Activated CD4-positive, alpha-beta memory T cell treated with anti-CD3 and anti-CD28 coated beads, Interleukin-2, amount 10 ng/mL, durations not matched to agents 7 days and 5 days (primary cell): ENCODE measurements at regions not wholly inside any gene's neighbourhood (a gene's known extent, or its start where the extent isn't known, plus 50 kb on each side); places are given as distances from the start of the nearest gene placed in this dataset.
"Not testable (repeated sequence)": the region's sequence is repeated elsewhere in the genome, so short reads cannot be mapped to it uniquely, and the experiment has no call there.

Experiments
- CTCF ChIA-PET: fragments of 350-600 bp; sonication (Branson Sonifier 250); formaldehyde crosslinking; loops from one replicate; lab custom pipeline; 2021; ENCODE audit warnings: antibody characterized with exemption, inconsistent platforms; lab: Charles Lee
- POLR2A ChIA-PET: fragments of 350-600 bp; sonication (Branson Sonifier 250); formaldehyde crosslinking; loops from one replicate; lab custom pipeline; 2021; ENCODE audit warnings: antibody characterized with exemption; lab: Charles Lee
- DNase-seq: peaks from one replicate; pipeline ENCODE4 v3.0.0-alpha.2; 2020
- H3K27ac Mint-ChIP-seq: one replicate; pipeline ENCODE4 v1.8.0; 2021; ENCODE audit warnings: mild to moderate bottlenecking, mixed read lengths
- H3K27me3 Mint-ChIP-seq: one replicate; pipeline ENCODE4 v1.8.0; 2021; ENCODE audit warnings: mixed read lengths
- H3K36me3 Mint-ChIP-seq: one replicate; pipeline ENCODE4 v1.8.0; 2021; ENCODE audit warnings: low read depth, mixed read lengths
- H3K4me1 Mint-ChIP-seq: one replicate; pipeline ENCODE4 v1.8.0; 2021; ENCODE audit warnings: mixed read lengths
- H3K4me3 Mint-ChIP-seq: one replicate; pipeline ENCODE4 v1.8.0; 2021; ENCODE audit warnings: mild to moderate bottlenecking, mixed read lengths
- H3K9me3 Mint-ChIP-seq: one replicate; pipeline ENCODE4 v1.8.0; 2021; ENCODE audit warnings: mixed read lengths

- Mint-ChIP-seq H3K4me1 (peaks cover 7% of the 10 kb centered on the region), H3K27ac (no peak overlapping the region), H3K4me3 (no peak overlapping the region), H3K27me3 (peaks cover 29% of the 10 kb centered on the region), H3K36me3 (no peaks in the 10 kb centered on the region), H3K9me3 (no peaks in the 10 kb centered on the region)
- no peak for DNase-seq
- CTCF ChIA-PET: interaction anchor here (0.7 kb wide), 1 partner anchor 1430 kb away, joined by 3 read pairs; no protein-coding TSS in a partner anchor
- POLR2A ChIA-PET: no interaction called here
Measured at GRCh38 chr3:194028434-194029004, 107.4 kb upstream of the HES1 start.

DNA sequence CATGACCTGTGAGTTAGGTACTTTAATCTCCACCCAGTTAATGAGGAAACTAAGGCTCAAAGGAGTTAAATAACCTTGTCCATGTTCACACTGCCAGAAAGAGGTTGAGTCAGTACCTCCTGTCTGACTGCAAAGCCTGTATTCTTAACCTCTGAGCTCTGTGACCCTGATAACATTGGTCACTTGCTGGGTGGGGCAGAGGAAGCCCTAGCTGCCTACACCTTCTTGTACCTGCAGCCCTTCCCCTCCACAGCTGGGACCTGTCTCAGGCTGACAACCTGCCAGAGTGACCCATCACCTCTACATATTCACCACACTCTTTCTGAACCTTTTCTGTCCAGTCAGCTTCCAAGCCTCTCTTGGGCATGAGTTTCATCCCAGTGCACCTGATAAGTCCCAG lies 106.1 kb upstream of the HES1 start:
- Mint-ChIP-seq H3K27me3 (peaks cover 32% of the 10 kb centered on the region), H3K27ac (no peak overlapping the region), H3K9me3 (no peaks in the 10 kb centered on the region), H3K4me1 (peaks cover 7% of the 10 kb centered on the region), H3K4me3 (no peak overlapping the region), H3K36me3 (no peaks in the 10 kb centered on the region)
- ChIA-PET POLR2A (interaction anchor here (0.6 kb wide), 1 partner anchor 613 kb away, joined by 4 read pairs; no protein-coding TSS in a partner anchor), CTCF (no interaction called here)
- DNase-seq: no peak

DNA sequence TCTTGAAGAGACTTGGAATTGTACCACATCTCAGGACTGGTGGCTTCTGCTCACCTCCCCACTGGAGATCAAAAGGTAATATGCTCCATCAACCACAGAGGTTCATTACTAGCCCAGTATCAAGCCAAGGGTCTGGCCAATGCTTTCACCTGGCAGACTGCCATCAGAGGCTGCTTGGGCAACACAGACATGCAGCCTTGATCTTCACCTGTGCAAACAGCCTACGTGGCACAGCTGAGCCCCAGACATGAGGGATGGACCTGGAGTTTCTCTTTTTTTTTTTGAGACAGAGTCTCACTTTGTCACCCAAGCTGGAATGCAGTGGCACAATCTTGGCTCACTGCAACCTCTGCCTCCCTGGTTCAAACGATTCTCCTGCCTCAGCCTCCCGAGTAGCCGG lies 105.6 kb upstream of the HES1 start:
- Mint-ChIP-seq H3K4me3 (no peak overlapping the region), H3K27me3 (peaks cover 32% of the 10 kb centered on the region), H3K27ac (no peak overlapping the region), H3K36me3 (no peaks in the 10 kb centered on the region), H3K9me3 (no peaks in the 10 kb centered on the region), H3K4me1 (peaks cover 7% of the 10 kb centered on the region)
- no peak for DNase-seq
- POLR2A ChIA-PET: no interaction called here
- CTCF ChIA-PET: no interaction called here

DNA sequence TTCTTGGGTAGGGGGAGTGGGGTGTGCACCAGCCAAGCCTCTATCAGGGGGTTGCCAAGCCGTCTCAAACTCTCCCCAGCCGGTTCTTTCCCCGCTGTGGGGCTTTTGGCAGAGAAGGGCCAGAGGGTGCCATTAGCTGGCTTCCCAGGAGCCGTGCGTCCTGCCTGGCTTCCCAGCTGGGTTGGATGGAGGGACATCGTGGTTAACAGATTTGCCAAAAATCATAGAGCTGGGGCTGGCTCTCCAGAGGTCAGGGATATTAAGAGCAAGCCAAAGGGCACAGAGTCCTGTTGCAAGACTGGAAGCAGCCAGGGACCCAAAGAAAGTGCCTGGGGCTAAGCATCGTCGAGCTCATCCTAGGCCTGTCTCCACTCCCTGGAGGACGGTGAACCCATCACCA lies 104.6 kb upstream of the HES1 start:
- Mint-ChIP-seq H3K4me1 (peaks cover 7% of the 10 kb centered on the region), H3K4me3 (no peak overlapping the region), H3K9me3 (no peaks in the 10 kb centered on the region), H3K27me3 (peaks cover 24% of the 10 kb centered on the region), H3K36me3 (no peaks in the 10 kb centered on the region), H3K27ac (no peak overlapping the region)
- ChIA-PET POLR2A (no interaction called here), CTCF (no interaction called here)
- no peak for DNase-seq

- no peaks in the 10 kb centered on the region for H3K36me3 Mint-ChIP-seq
- DNase-seq: no peak
- H3K9me3 Mint-ChIP-seq: no peaks in the 10 kb centered on the region
Measured at GRCh38 chr3:194031867-194032635, 103.9 kb upstream of the HES1 start.

DNA sequence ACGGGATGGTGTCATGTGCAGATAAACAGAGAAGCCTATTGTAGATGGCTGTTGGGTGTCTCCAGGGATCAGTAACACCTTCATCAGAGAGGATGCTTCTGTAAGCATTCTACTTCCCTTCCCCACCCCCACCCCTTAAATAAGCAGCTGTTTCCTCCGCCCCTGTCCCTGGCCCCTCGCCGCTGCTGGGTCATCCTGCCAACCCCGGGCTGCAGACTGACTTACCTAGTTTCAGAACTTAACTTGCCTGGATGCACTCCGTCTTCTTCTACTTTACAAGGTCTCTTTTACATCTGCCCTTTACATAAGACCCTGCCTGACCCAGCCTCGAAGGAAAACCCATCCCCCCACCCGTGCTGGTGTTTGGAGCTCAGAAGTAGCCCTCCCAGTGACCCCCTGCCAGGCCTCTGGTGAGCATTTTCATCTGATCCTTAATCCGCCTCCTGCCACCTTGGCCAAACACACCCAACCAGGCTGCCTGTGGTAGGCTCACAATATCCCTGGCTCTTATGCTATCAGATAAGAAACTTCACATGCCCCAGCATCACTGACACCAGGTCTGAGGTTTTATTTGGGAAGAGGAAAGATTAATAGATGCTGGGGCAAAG lies 103.0 kb upstream of the HES1 start:
- H3K4me3 Mint-ChIP-seq: no peak overlapping the region
- DNase-seq: no peak
- ChIA-PET CTCF (no interaction called here), POLR2A (no interaction called here)
- no peaks in the 10 kb centered on the region for H3K9me3 Mint-ChIP-seq
- peaks cover 19% of the 10 kb centered on the region for H3K27me3 Mint-ChIP-seq
- no peaks in the 10 kb centered on the region for H3K36me3 Mint-ChIP-seq
- no peak overlapping the region for H3K27ac Mint-ChIP-seq
- H3K4me1 Mint-ChIP-seq: peaks cover 7% of the 10 kb centered on the region

More at GRCh38 chr3:194031867-194032635, 103.9 kb upstream of the HES1 start:
- POLR2A ChIA-PET: no interaction called here
- CTCF ChIA-PET: no interaction called here
- Mint-ChIP-seq H3K4me1 (peaks cover 7% of the 10 kb centered on the region), H3K4me3 (no peak overlapping the region), H3K27ac (no peak overlapping the region), H3K27me3 (peaks cover 23% of the 10 kb centered on the region)

DNA sequence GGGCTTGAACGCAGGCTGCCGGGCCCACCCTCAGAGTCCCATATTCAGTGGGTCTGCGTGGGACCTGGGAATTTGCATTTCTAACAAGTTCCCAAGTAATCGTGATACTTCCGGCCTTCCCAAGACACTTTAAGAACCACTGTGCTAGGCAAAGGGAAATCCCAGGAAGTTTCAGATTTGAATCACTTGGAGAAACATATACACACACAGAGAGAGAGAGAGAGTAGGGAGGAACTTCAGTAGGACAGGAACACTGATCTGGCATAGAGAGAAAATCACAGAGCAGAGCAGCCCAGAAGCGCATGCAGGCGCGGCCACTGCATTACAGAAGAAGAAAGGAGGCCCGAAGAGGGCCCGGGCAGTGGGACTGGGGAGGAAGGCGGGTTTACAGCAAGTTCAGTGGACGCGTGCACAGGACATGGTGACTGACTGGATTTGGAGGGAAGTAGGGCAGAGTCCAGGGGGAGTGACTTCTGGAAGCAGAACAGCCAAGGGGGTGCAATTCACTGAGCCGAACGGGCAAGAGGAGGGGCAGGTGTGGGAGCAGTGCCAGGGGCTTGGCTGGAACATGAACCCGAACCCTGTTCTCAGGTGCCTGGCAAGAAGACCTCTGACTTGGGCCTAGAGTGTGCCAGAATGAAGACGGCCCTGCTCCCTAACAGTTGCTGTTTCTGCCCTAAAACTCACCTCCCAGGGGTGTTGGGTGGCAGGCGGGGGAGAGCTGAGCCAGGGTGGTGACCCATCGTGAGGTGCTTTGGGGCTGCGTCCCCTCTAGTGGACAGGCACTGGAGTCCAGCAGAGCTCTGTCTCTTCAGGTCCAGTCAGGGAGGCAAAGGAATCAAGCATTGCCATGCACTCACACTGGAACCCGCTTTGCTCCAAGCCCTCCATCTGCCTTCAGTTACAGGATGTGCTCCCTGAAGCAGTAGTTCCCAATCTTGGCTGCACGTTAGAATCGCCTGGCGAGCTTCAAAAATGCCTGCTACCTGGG lies 101.3 kb upstream of the HES1 start:
- no peak for DNase-seq
- ChIA-PET CTCF (no interaction called here), POLR2A (interaction anchor here (1.1 kb wide), 1 partner anchor 10 kb away, joined by 3 read pairs; no protein-coding TSS in a partner anchor)
- Mint-ChIP-seq H3K9me3 (no peaks in the 10 kb centered on the region), H3K27me3 (peaks cover 19% of the 10 kb centered on the region), H3K36me3 (no peaks in the 10 kb centered on the region), H3K4me1 (peaks cover 7% of the 10 kb centered on the region), H3K27ac (no peak overlapping the region), H3K4me3 (no peak overlapping the region)

- Mint-ChIP-seq H3K27me3 (peaks cover 19% of the 10 kb centered on the region), H3K27ac (no peak overlapping the region), H3K4me1 (peaks cover 7% of the 10 kb centered on the region), H3K4me3 (no peak overlapping the region), H3K9me3 (no peaks in the 10 kb centered on the region), H3K36me3 (no peaks in the 10 kb centered on the region)
- ChIA-PET CTCF (no interaction called here), POLR2A (interaction anchor here (1.1 kb wide), 1 partner anchor 9 kb away, joined by 3 read pairs; no protein-coding TSS in a partner anchor)
- no peak for DNase-seq
Measured at GRCh38 chr3:194035406-194036138, 100.4 kb upstream of the HES1 start.

DNA sequence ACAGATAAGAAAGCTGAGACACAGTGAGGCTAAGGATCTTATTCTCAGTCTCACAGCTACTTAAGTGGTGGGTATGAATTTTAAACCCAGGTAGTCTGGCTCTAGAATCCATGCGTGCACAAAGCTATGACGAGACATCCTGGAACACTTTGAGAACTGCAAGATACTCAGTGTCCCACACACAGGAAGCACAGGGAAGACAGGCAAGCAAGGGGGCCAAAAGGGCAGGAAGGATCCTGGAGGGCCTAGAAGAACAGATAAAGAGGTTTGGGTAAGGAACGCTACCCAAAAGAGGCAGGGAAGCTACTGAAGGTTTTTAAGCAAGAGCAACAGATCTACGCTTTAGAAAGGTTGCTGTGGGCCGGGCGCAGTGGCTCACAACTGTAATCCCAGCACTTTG lies 99.1 kb upstream of the HES1 start:
- no peak overlapping the region for H3K27ac Mint-ChIP-seq
- peaks cover 7% of the 10 kb centered on the region for H3K4me1 Mint-ChIP-seq
- POLR2A ChIA-PET: no interaction called here
- H3K27me3 Mint-ChIP-seq: peaks cover 19% of the 10 kb centered on the region
- H3K4me3 Mint-ChIP-seq: no peak overlapping the region
- CTCF ChIA-PET: no interaction called here
- DNase-seq: no peak
- no peaks in the 10 kb centered on the region for H3K36me3 Mint-ChIP-seq
- no peaks in the 10 kb centered on the region for H3K9me3 Mint-ChIP-seq

DNA sequence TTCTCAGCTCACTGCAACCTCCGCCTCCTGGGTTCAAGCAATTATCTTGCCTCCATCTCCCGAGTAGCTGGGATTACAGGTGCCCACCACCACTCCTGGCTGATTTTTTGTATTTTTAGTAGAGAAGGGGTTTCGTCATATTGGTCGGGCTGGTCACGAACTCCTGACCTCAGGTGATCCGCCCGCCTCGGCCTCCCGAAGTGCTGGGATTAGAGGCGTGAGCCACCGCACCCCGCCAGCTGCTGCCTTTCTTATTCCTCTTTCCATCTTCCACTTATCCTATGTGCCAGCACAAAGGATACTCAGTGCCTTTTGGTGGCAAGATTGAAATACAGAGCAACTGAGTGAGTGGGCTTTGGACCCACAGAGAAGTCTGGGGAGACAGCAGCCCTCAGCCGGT lies 97.6 kb upstream of the HES1 start:
- CTCF ChIA-PET: not testable (repeated sequence)

DNA sequence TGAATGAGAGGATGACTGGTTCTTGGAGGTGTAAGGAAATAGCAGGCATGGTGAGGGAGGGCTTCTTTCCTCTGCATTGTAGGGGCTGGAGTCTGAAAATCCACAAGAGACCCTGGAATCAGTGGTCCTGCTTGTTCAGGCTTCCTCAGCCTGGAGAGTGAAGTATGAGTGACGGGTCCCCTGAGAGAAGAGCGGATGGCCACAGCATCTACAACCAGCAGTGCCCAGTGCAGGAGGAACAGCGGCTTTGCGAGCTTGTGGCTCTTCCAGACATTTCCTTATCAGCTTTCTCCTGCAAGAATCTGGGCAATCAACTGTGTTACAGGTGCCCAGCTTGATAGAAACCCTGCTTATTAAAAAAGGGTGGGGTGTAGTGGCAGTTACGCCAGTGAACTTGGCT lies 97.0 kb upstream of the HES1 start:
- Mint-ChIP-seq H3K4me3 (no peak overlapping the region), H3K9me3 (no peaks in the 10 kb centered on the region), H3K27ac (no peak overlapping the region), H3K4me1 (no peaks in the 10 kb centered on the region), H3K27me3 (peaks cover 14% of the 10 kb centered on the region), H3K36me3 (no peaks in the 10 kb centered on the region)
- DNase-seq: no peak
- POLR2A ChIA-PET: no interaction called here
- CTCF ChIA-PET: no interaction called here

More for the DNA sequence above, 97.6 kb upstream of the HES1 start:
- H3K27ac Mint-ChIP-seq, H3K36me3 Mint-ChIP-seq, POLR2A ChIA-PET, H3K9me3 Mint-ChIP-seq, H3K4me1 Mint-ChIP-seq, DNase-seq, H3K4me3 Mint-ChIP-seq: not testable (repeated sequence)
- H3K27me3 Mint-ChIP-seq: peaks cover 14% of the 10 kb centered on the region
